ENCODE measurements at regions not wholly inside any gene's neighbourhood (a gene's known extent, or its start where the extent isn't known, plus 50 kb on each side); places are given as distances from the start of the nearest gene placed in this dataset.

DNA sequence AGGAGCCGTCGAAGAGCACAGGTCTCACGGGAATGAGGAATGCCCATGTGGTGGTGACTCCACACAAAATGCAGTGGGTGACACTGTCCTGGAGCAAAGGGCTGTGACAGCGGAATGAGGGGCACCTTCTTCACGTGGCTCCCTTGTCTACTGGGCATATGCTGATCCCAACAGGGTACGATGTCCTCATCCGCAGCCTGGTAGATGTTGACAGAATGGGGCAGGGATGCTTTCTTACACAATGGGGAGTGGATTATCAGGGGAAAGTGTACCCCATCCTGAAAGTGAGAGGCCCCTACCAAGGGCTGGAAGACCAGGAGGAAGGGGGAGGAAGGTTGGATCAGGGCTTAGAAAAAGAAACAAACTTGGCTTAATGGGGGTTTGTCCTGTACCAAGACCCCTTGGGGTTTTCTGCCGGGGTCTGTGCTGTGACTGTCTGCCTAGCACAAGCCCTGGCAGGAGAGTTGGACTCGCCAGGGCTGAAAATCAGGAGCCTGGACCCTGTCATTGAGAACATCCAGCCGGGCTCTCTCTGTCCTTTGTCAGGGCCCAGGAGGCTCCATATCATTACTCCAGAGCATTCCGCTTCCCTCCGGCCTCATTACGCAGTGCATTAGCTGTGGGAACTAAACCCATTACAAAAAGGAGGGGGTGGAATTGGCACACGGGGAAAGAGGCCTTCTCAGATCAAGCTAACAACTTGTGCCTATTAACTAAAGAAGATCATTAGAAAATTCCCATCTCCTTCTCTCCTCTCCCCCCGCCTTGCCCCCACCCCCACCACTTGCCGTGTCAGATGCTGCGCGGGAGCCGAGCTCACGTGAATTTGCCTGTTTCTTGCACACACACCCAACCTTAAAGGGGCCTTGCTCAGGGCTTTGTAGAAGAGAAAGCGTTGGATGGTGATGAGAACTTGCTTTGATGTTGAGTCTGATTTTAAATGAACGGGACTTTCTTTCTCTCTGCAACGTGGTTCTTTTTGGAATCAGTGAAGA lies 171.8 kb upstream of the PARP11 start:
- 86 to 89% (median 88%) methylated on average over 20 to 23 of the region's 23 CpGs for WGBS, 4 donors
- Histone ChIP-seq H3K27me3 (no peaks in the 10 kb centered on the region), H3K36me3 (replicated peaks in 1 of 2) (no peaks in the 10 kb centered on the region), H3K4me1 (replicated peaks in 1 of 2) (no peaks in the 10 kb centered on the region), H3K27ac (no peak overlapping the region), H3K9me3 (replicated peaks in 1 of 3) (no peaks in the 10 kb centered on the region), H3K4me3 (no peak overlapping the region)
- TF ChIP-seq CTCF (IDR thresholded peaks at IDR 0.05) (no peak), POLR2A (IDR thresholded peaks at IDR 0.05) (no peak)
- no peak for DNase-seq
- intact Hi-C loops (cut with DNase I) = no loop called here

GRCh38 chr12:4044101-4044500 lies 170.9 kb upstream of the PARP11 start:
- no peak for DNase-seq
- no peaks in the 10 kb centered on the region for H3K36me3 ChIP-seq (replicated peaks in 1 of 2)
- H3K27ac ChIP-seq = no peak overlapping the region
- H3K4me1 ChIP-seq (replicated peaks in 1 of 2) = no peaks in the 10 kb centered on the region
- no peak overlapping the region for H3K4me3 ChIP-seq
- H3K27me3 ChIP-seq = no peaks in the 10 kb centered on the region
- WGBS, 4 donors = 83 to 95% (median 93%) methylated on average over 9 of the region's 9 CpGs
- H3K9me3 ChIP-seq (replicated peaks in 1 of 3) = no peaks in the 10 kb centered on the region
- TF ChIP-seq POLR2A (IDR thresholded peaks at IDR 0.05) = no peak
- no peak for TF ChIP-seq CTCF (IDR thresholded peaks at IDR 0.05)
- intact Hi-C loops (cut with DNase I) = no loop called here

DNA sequence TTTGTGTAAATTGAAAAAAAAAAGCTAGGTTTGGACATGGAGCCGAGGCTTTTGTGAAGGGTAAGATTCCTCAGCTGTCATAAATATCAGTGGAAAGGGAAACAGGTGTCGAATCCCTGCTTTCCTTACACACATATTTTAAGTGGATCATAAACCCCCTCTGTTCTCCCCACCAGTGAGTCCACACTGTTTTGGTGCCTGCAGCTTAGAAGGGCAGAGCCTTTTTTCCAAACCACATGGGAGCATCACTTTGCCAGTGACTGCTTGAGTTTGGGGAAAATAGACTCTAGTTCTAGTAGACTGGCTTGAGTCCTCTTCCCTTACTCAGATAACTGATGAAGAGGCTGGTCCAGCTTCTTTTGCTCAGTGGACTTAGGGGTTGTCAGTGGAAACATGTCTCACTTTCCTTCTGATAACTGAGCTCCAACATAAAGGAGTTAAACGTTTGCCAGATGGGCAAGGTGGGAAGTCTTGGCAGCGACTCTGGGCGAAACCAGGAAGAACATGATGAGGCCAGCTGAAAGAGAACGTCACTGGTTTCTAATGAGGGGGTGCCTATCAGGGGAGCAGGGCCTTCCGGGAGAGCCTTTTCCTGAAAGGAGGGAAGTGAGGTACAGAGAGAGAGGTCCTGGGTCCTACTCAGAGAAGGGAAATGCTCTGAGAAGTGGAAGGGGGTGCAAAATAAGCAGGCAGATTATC lies 168.1 kb upstream of the PARP11 start:
- TF ChIP-seq POLR2A (IDR thresholded peaks at IDR 0.05) = no peak
- TF ChIP-seq CTCF (IDR thresholded peaks at IDR 0.05) = no peak
- DNase-seq = no peak
- Histone ChIP-seq H3K4me3 (no peak overlapping the region), H3K27me3 (no peaks in the 10 kb centered on the region), H3K36me3 (replicated peaks in 1 of 2) (no peaks in the 10 kb centered on the region), H3K27ac (no peak overlapping the region), H3K4me1 (replicated peaks in 1 of 2) (no peaks in the 10 kb centered on the region), H3K9me3 (replicated peaks in 1 of 3) (no peaks in the 10 kb centered on the region)
- WGBS, 4 donors = 72 to 87% (median 75%) methylated on average over 7 of the region's 7 CpGs
- intact Hi-C loops (cut with DNase I) = no loop called here

DNA sequence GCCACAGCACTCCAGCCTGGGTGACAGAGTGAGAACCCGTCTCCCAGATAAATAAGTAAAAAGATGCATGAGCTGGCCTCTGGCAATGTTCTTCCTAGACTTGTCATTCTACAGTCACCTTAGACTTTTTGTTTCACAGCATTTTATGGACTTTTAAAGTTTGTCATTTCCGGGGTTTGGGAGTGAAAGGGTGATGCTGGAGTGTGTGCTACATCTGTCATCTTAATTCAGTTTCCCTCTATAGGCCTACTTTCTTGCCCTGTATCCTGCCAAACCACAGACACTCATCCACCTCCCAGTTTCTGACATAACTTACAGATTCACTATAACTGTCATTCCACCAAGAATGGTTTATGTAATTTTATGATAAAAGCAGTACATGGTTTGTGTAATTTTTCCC lies 166.7 kb upstream of the PARP11 start:
- Histone ChIP-seq H3K36me3 (replicated peaks in 1 of 2) (no peaks in the 10 kb centered on the region), H3K27ac (no peak overlapping the region), H3K27me3 (no peaks in the 10 kb centered on the region), H3K9me3 (replicated peaks in 1 of 3) (no peaks in the 10 kb centered on the region), H3K4me3 (no peak overlapping the region), H3K4me1 (replicated peaks in 1 of 2) (no peaks in the 10 kb centered on the region)
- TF ChIP-seq CTCF (IDR thresholded peaks at IDR 0.05) = no peak
- TF ChIP-seq POLR2A (IDR thresholded peaks at IDR 0.05) = no peak
- no peak for DNase-seq
- intact Hi-C loops (cut with DNase I) = loop anchor here (2.0 to 10.0 kb wide), 5 partner anchors 41 to 237 kb away; partner anchors contain the start of gene CCND2 (in 1 of the 2)
- WGBS, 4 donors = 79 to 92% (median 85%) methylated on average over 2 of the region's 2 CpGs
